ENCODE measurements at regions not wholly inside any gene's neighbourhood (a gene's known extent, or its start where the extent isn't known, plus 50 kb on each side); places are given as distances from the start of the nearest gene placed in this dataset.

DNA sequence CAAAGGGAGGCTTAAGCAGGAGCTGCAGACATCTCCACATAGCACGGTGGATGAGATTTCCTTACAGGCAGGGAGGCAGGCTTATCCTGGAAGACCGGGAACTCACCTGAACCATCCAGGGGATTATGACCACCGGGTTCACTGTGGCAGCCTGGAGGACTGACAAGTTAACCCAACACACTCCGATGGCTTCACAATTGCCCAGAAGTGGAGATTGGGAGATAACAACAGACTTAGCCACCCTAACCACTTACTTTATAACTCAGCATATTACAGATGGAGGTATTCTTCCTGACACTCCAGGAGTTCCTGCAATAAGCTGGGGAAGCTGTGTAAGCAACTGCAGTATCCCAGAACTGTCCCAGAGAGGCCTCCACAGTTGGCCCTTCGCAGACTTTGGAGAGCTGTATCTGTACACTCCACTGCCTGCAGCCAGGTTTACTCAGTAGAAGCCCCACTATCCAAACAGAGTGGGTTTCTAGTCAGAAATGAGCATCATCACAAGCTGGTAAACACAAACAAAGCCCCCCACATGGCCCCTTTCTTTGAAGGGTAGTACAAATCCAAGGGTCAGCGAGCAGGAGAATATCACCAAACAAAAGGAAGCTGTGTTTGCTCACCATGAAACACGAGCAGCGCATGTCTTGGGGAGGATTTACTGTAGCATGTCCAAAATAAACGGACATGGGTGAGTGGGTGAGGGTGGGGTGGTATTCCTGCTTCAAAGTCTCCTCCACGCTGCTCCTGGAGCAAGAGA lies 462.2 kb downstream of the RASEF start:
- DNase-seq (ENCODE audit: low spot score) = no peak

DNA sequence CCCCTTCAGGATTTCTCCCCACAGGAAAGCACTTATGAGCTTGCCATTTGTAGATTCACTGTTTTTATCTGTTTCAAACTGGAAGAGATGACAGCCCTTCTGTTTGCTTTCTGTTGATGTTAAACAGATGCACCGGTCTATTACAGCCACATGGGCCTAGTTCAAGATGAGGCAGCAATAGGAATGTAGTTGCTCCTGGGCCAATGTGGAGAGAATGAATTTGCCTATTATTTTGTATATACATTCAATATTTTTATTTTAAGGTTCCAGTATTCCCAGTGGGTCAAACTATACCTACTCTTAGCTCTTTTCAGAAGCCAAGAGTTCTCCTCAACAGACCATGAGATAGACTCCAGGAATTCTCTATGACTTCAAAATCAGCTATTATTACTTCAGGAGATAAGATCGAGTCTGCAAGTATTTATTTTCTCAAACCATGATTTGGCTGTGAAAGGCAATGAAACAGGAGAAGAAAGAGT lies 461.6 kb downstream of the RASEF start:
- no peaks in the 10 kb centered on the region for H3K36me3 Mint-ChIP-seq (ENCODE audit: low read depth, unreplicated experiment)
- no peaks in the 10 kb centered on the region for H3K9me3 Mint-ChIP-seq (ENCODE audit: unreplicated experiment)
- H3K4me1 Mint-ChIP-seq (ENCODE audit: unreplicated experiment) = no peaks in the 10 kb centered on the region
- no peak overlapping the region for H3K4me3 Mint-ChIP-seq (ENCODE audit: unreplicated experiment)
- H3K27me3 Mint-ChIP-seq (ENCODE audit: unreplicated experiment) = peaks cover 2% of the 10 kb centered on the region
- TF ChIP-seq, protein P1, sequence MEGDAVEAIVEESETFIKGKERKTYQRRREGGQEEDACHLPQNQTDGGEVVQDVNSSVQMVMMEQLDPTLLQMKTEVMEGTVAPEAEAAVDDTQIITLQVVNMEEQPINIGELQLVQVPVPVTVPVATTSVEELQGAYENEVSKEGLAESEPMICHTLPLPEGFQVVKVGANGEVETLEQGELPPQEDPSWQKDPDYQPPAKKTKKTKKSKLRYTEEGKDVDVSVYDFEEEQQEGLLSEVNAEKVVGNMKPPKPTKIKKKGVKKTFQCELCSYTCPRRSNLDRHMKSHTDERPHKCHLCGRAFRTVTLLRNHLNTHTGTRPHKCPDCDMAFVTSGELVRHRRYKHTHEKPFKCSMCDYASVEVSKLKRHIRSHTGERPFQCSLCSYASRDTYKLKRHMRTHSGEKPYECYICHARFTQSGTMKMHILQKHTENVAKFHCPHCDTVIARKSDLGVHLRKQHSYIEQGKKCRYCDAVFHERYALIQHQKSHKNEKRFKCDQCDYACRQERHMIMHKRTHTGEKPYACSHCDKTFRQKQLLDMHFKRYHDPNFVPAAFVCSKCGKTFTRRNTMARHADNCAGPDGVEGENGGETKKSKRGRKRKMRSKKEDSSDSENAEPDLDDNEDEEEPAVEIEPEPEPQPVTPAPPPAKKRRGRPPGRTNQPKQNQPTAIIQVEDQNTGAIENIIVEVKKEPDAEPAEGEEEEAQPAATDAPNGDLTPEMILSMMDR (IDR thresholded peaks at IDR 0.05; ENCODE audit: unreplicated experiment) = no peak
- no peak overlapping the region for H3K27ac Mint-ChIP-seq (ENCODE audit: unreplicated experiment)
- no peak for DNase-seq (ENCODE audit: low spot score)

More for the DNA sequence above, 462.2 kb downstream of the RASEF start:
- no peak overlapping the region for H3K4me3 Mint-ChIP-seq (ENCODE audit: unreplicated experiment)
- H3K27ac Mint-ChIP-seq (ENCODE audit: unreplicated experiment) = no peak overlapping the region
- no peaks in the 10 kb centered on the region for H3K9me3 Mint-ChIP-seq (ENCODE audit: unreplicated experiment)
- TF ChIP-seq, protein P1 (IDR thresholded peaks at IDR 0.05; ENCODE audit: unreplicated experiment) = no peak
- no peaks in the 10 kb centered on the region for H3K4me1 Mint-ChIP-seq (ENCODE audit: unreplicated experiment)
- H3K27me3 Mint-ChIP-seq (ENCODE audit: unreplicated experiment) = peaks cover 2% of the 10 kb centered on the region
- H3K36me3 Mint-ChIP-seq (ENCODE audit: low read depth, unreplicated experiment) = no peaks in the 10 kb centered on the region

DNA sequence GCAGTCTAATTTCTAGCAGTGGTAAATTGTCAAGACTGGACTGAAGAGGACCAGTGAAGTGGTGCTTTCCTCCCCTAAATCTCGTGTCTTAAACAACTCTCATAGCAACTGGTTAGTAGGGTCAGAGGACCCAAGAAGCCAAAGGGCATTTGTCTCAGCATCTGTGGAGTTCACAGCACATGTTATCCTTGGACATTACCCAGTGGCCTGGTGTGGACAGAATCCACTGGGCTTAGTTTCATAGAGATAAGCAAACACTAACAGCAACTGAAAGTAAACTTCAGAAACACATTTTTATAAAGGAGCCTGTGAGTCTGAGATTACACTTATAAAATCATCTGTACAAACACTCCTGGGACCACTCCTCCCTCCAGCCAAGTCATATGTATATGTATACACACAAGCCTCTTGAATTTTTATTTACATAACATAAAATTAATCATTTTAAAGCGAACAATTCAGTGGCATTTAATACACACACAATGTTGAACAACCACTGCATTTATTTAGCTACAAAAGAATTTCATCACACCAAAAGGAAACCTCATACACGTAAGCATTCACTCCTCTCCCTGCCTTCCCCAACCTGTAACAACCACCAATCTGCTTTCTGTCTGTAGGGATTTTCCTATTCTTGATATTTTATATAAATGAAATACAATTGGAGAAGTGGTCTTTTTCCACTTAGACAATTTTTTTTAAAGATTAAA lies 457.8 kb downstream of the RASEF start:
- DNase-seq (ENCODE audit: low spot score) = no peak
- no peak overlapping the region for H3K4me3 Mint-ChIP-seq (ENCODE audit: unreplicated experiment)
- TF ChIP-seq, protein P1 (IDR thresholded peaks at IDR 0.05; ENCODE audit: unreplicated experiment) = no peak
- no peaks in the 10 kb centered on the region for H3K4me1 Mint-ChIP-seq (ENCODE audit: unreplicated experiment)
- no peaks in the 10 kb centered on the region for H3K9me3 Mint-ChIP-seq (ENCODE audit: unreplicated experiment)
- no peaks in the 10 kb centered on the region for H3K36me3 Mint-ChIP-seq (ENCODE audit: low read depth, unreplicated experiment)
- no peaks in the 10 kb centered on the region for H3K27me3 Mint-ChIP-seq (ENCODE audit: unreplicated experiment)
- no peak overlapping the region for H3K27ac Mint-ChIP-seq (ENCODE audit: unreplicated experiment)

DNA sequence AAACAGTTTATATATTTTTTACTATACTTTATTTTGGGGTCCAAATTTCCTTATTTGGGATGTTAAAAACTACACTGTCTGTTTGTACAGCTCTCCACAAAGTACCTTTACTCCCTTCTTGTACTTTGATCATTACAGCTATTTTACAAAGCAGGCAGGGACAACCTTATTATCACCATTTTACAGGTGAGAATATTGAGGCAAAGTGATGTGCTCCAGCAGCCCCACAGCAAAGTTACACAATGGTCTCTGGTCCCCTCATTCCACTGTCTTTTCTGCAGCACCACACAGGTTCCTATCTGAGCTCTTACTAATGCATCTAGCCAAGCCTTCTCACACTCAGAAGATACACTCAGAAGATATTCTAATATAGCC lies 457.3 kb downstream of the RASEF start:
- no peaks in the 10 kb centered on the region for H3K9me3 Mint-ChIP-seq (ENCODE audit: unreplicated experiment)
- H3K4me1 Mint-ChIP-seq (ENCODE audit: unreplicated experiment) = no peaks in the 10 kb centered on the region
- no peak for DNase-seq (ENCODE audit: low spot score)
- no peak overlapping the region for H3K27ac Mint-ChIP-seq (ENCODE audit: unreplicated experiment)
- no peaks in the 10 kb centered on the region for H3K27me3 Mint-ChIP-seq (ENCODE audit: unreplicated experiment)
- no peak overlapping the region for H3K4me3 Mint-ChIP-seq (ENCODE audit: unreplicated experiment)
- TF ChIP-seq, protein P1 (IDR thresholded peaks at IDR 0.05; ENCODE audit: unreplicated experiment) = no peak
- H3K36me3 Mint-ChIP-seq (ENCODE audit: low read depth, unreplicated experiment) = no peaks in the 10 kb centered on the region

DNA sequence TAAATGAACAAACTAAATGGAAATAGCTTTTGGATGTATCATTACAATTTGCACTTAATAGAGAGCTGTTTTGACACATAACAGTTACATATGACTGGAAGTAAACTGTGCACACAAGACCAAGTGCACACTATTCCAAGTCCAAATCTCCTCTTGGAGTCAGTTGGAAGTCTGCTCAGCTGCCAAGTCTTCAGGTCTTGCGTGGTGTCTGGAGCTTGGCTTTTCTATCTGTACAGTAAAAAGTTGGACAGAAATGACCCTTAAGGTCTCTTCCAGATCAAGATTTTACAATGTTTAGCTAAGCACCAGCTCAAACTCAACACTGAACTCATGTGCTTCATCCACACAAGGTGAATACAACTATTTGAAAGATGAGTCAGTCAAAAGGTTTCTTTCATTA lies 456.9 kb downstream of the RASEF start:
- H3K4me3 Mint-ChIP-seq (ENCODE audit: unreplicated experiment) = no peak overlapping the region
- no peaks in the 10 kb centered on the region for H3K4me1 Mint-ChIP-seq (ENCODE audit: unreplicated experiment)
- H3K27ac Mint-ChIP-seq (ENCODE audit: unreplicated experiment) = no peak overlapping the region

More for the DNA sequence above, 456.9 kb downstream of the RASEF start:
- H3K36me3 Mint-ChIP-seq (ENCODE audit: low read depth, unreplicated experiment) = no peaks in the 10 kb centered on the region
- H3K27me3 Mint-ChIP-seq (ENCODE audit: unreplicated experiment) = no peaks in the 10 kb centered on the region
- TF ChIP-seq, protein P1 (IDR thresholded peaks at IDR 0.05; ENCODE audit: unreplicated experiment) = no peak
- no peaks in the 10 kb centered on the region for H3K9me3 Mint-ChIP-seq (ENCODE audit: unreplicated experiment)
- no peak for DNase-seq (ENCODE audit: low spot score)

All from endothelial cell (in vitro differentiated cells).